PC-3 (cell line): ENCODE measurements at regions not wholly inside any gene's neighbourhood (a gene's known extent, or its start where the extent isn't known, plus 50 kb on each side); places are given as distances from the start of the nearest gene placed in this dataset.

Experiments
- ATAC-seq: fragments of 200-7000 bp; cut with Tn5 transposase; 2 replicates; pipeline ENCODE4 v1.9.1; 2020; ENCODE audit warnings: mild to moderate bottlenecking, moderate library complexity
- BruUV-seq: library from RNA; stranded (reverse); fragments of 400-500 nt; replicated peaks from 2 replicates; lab custom pipeline; 2021; lab: Mats Ljungman, UMichigan
- CTCF ChIA-PET: fragments of 300-600 bp; sonication (Branson Sonifier 250); formaldehyde crosslinking; loops from one replicate; lab custom pipeline; 2022; ENCODE audit warnings: antibody characterized with exemption; lab: Charles Lee
- POLR2A ChIA-PET: fragments of 300-600 bp; sonication (Branson Sonifier 250); formaldehyde crosslinking; loops from one replicate; lab custom pipeline; 2022; ENCODE audit warnings: antibody characterized with exemption; ENCODE audit not compliant: unreplicated experiment; lab: Charles Lee
- DNase-seq: peaks from one replicate; pipeline ENCODE4 v3.0.0-alpha.2; 2015
- H2AFZ ChIP-seq: fragments of 300-600 bp; sonication (generic); 2 replicates; pipeline ENCODE4 v1.6.0; 2016; ENCODE audit warnings: antibody characterized with exemption, low read length
- H3F3A ChIP-seq: fragments of 300-600 bp; sonication (generic); one replicate; pipeline ENCODE4 v1.6.0; 2017; ENCODE audit warnings: antibody characterized with exemption, low read length, control low read depth, mild to moderate bottlenecking; ENCODE audit not compliant: unreplicated experiment
- H3K27ac ChIP-seq: fragments of 300-600 bp; sonication (generic); 2 replicates; pipeline ENCODE4 v1.5.1; 2016; ENCODE audit warnings: mild to moderate bottlenecking, low read length
- H3K27me3 ChIP-seq: fragments of 300-600 bp; sonication (generic); 2 replicates; pipeline ENCODE4 v1.6.1; 2016; ENCODE audit warnings: low read length, mixed read lengths
- H3K36me3 ChIP-seq: fragments of 300-600 bp; sonication (generic); 2 replicates; pipeline ENCODE4 v1.6.1; 2016; ENCODE audit warnings: low read depth, mixed run types, low read length, mixed read lengths
- H3K4me1 ChIP-seq: fragments of 300-600 bp; sonication (generic); 2 replicates; pipeline ENCODE4 v1.5.1; 2016; ENCODE audit warnings: low read length; ENCODE audit not compliant: insufficient read depth
- H3K4me2 ChIP-seq: fragments of 300-600 bp; sonication (generic); 2 replicates; pipeline ENCODE4 v1.6.0; 2016; ENCODE audit warnings: low read length
- H3K4me3 ChIP-seq: fragments of 300-600 bp; sonication (generic); 2 replicates; pipeline ENCODE4 v1.5.1; 2016; ENCODE audit warnings: mild to moderate bottlenecking, low read length, mixed read lengths
- H3K79me2 ChIP-seq: fragments of 300-600 bp; sonication (generic); 2 replicates; pipeline ENCODE4 v1.6.1; 2017; ENCODE audit warnings: low read length, mixed read lengths
- H3K9ac ChIP-seq: fragments of 300-600 bp; sonication (generic); 2 replicates; pipeline ENCODE4 v1.6.0; 2016; ENCODE audit warnings: mild to moderate bottlenecking, low read length
- H3K9me2 ChIP-seq: fragments of 300-600 bp; sonication (generic); replicated peaks from 2 replicates; pipeline ENCODE4 v1.6.1; 2016; ENCODE audit warnings: mixed run types, low read length, mixed read lengths
- H3K9me3 ChIP-seq: fragments of 300-600 bp; sonication (generic); 2 replicates; pipeline ENCODE4 v1.6.1; 2016; ENCODE audit warnings: low read length, mixed read lengths
- H4K20me1 ChIP-seq: fragments of 300-600 bp; sonication (generic); 2 replicates; pipeline ENCODE4 v1.6.1; 2016; ENCODE audit warnings: low read length, mixed read lengths
- EZH2 ChIP-seq: fragments of 300-600 bp; sonication (generic); IDR thresholded peaks from one replicate; pipeline ENCODE4 v1.6.1; 2017; ENCODE audit warnings: antibody characterized with exemption, mild to moderate bottlenecking, low read length; ENCODE audit not compliant: unreplicated experiment
- EZH2phosphoT487 ChIP-seq: fragments of 300-600 bp; sonication (generic); IDR thresholded peaks from 2 replicates; pipeline ENCODE4 v1.6.1; 2018; ENCODE audit warnings: mild to moderate bottlenecking, antibody characterized with exemption, low read length, borderline replicate concordance
- intact Hi-C: fragments of 100-400 bp; cut with micrococcal nuclease; formaldehyde crosslinking; loops from 2 replicates; pipeline ENCODE4 v1.9.0; 2023
- TF ChIP-seq, protein P1 (sequence below): fragments of 300-600 bp; sonication (generic); conservative IDR thresholded peaks from 2 replicates; pipeline ENCODE4 v1.5.1; 2017; ENCODE audit warnings: antibody characterized with exemption, low read depth, mild to moderate bottlenecking, low read length

- Histone ChIP-seq H3K79me2 (no peaks in the 10 kb centered on the region), H2AFZ (no peak overlapping the region), H3K9me3 (no peaks in the 10 kb centered on the region), H3F3A (no peaks in the 10 kb centered on the region), H3K27ac (no peak overlapping the region), H3K9ac (no peak overlapping the region), H3K4me2 (no peak overlapping the region), H3K27me3 (no peaks in the 10 kb centered on the region), H4K20me1 (no peaks in the 10 kb centered on the region), H3K4me1 (no peaks in the 10 kb centered on the region), H3K9me2 (no peaks in the 10 kb centered on the region), H3K4me3 (no peak overlapping the region), H3K36me3 (no peaks in the 10 kb centered on the region)
- ATAC-seq = no peak
- ChIA-PET CTCF (no interaction called here), POLR2A (no interaction called here)
- TF ChIP-seq EZH2 = no peak
- TF ChIP-seq, protein P1, sequence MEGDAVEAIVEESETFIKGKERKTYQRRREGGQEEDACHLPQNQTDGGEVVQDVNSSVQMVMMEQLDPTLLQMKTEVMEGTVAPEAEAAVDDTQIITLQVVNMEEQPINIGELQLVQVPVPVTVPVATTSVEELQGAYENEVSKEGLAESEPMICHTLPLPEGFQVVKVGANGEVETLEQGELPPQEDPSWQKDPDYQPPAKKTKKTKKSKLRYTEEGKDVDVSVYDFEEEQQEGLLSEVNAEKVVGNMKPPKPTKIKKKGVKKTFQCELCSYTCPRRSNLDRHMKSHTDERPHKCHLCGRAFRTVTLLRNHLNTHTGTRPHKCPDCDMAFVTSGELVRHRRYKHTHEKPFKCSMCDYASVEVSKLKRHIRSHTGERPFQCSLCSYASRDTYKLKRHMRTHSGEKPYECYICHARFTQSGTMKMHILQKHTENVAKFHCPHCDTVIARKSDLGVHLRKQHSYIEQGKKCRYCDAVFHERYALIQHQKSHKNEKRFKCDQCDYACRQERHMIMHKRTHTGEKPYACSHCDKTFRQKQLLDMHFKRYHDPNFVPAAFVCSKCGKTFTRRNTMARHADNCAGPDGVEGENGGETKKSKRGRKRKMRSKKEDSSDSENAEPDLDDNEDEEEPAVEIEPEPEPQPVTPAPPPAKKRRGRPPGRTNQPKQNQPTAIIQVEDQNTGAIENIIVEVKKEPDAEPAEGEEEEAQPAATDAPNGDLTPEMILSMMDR = no peak
- TF ChIP-seq EZH2phosphoT487 = no peak
- no peak for DNase-seq
- intact Hi-C loops = no loop called here
- BruUV-seq = no TSS peak
Observed at GRCh38 chr6:72457738-72458137, 164.1 kb upstream of the KCNQ5 start.

DNA sequence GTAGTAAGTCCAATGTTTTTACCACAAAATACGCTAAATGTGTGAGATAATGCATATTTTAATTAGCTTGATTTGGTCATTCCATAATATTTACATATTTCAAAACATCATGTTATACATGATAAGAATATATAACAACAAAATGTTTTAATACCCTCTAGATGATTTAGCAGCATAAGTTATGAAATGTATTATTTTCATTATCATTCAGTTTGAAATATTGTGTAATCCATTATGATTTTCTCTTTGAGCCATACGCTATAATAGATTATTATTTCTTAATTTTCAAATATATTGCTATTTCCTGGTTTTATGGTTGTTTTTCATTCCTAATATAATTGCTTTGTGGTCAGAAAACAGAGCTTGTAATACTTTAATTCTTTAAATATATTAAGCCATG lies 163.3 kb upstream of the KCNQ5 start:
- POLR2A ChIA-PET = no interaction called here
- intact Hi-C loops = no loop called here
- Histone ChIP-seq H3K9me3 (no peaks in the 10 kb centered on the region), H3F3A (no peaks in the 10 kb centered on the region), H3K9me2 (no peaks in the 10 kb centered on the region), H3K4me2 (no peak overlapping the region), H4K20me1 (no peaks in the 10 kb centered on the region), H3K27me3 (no peaks in the 10 kb centered on the region), H2AFZ (no peak overlapping the region), H3K4me3 (no peak overlapping the region), H3K9ac (no peak overlapping the region), H3K36me3 (no peaks in the 10 kb centered on the region), H3K4me1 (no peaks in the 10 kb centered on the region), H3K27ac (no peak overlapping the region), H3K79me2 (no peaks in the 10 kb centered on the region)
- TF ChIP-seq EZH2 (no peak), EZH2phosphoT487 (no peak)
- TF ChIP-seq, protein P1 = no peak
- CTCF ChIA-PET = no interaction called here
- ATAC-seq (no peak), DNase-seq (no peak)
- BruUV-seq = no TSS peak

- H3K4me1 ChIP-seq = peaks cover 8% of the 10 kb centered on the region
- no peaks in the 10 kb centered on the region for H3F3A ChIP-seq
- no peaks in the 10 kb centered on the region for H3K36me3 ChIP-seq
- H3K79me2 ChIP-seq = no peaks in the 10 kb centered on the region
- DNase-seq (no peak), ATAC-seq (no peak)
- H3K27ac ChIP-seq = no peak overlapping the region
- no peak overlapping the region for H3K4me3 ChIP-seq
- H3K27me3 ChIP-seq = no peaks in the 10 kb centered on the region
- H2AFZ ChIP-seq = no peak overlapping the region
- no peak overlapping the region for H3K9ac ChIP-seq
- H3K9me2 ChIP-seq = no peaks in the 10 kb centered on the region
- CTCF ChIA-PET = no interaction called here
- no peaks in the 10 kb centered on the region for H3K9me3 ChIP-seq
- no TSS peak for BruUV-seq
- H3K4me2 ChIP-seq = no peak overlapping the region
- POLR2A ChIA-PET = no interaction called here
- H4K20me1 ChIP-seq = no peaks in the 10 kb centered on the region
- intact Hi-C loops = no loop called here
- TF ChIP-seq, protein P1 = no peak
- no peak for TF ChIP-seq EZH2phosphoT487
- TF ChIP-seq EZH2 = no peak
Observed at GRCh38 chr6:72461144-72461543, 160.7 kb upstream of the KCNQ5 start.
